HG02852 (cell line): ENCODE measurements at regions not wholly inside any gene's neighbourhood (a gene's known extent, or its start where the extent isn't known, plus 50 kb on each side); places are given as distances from the start of the nearest gene placed in this dataset.
A peak's percentile ranks its signal among the peaks of the same experiment; 100 is the strongest.
"Not testable (repeated sequence)": the region's sequence is repeated elsewhere in the genome, so short reads cannot be mapped to it uniquely, and the experiment has no call there.

Experiments used
- ATAC-seq: cut with Tn5 transposase; IDR thresholded peaks from one replicate; pipeline ENCODE4 v1.9.1; 2021; ENCODE audit warnings: mild to moderate bottlenecking, moderate library complexity; ENCODE audit not compliant: unreplicated experiment

DNA sequence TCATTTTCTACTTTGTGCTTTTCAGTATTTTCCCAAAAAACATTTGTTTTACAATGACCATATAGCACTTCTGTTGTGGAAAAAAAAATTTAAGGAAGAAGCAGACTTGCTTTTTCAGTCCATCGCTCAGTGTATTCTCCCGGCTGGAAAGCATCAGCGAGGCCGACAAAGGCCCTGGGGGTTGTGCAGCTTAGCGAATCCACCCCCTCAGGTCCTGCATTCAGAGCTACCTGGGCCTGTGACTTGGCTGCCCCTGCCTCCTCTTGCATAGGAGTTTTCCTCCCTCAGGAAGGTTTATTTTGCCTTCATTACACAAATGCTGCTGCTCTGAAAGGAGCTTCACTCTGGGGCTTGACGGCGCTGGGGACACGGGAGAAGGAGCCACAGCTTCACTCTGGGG is 244.4 kb upstream of the MGAT5 start:
- no peak for ATAC-seq

GRCh38 chr2:134009906-134010305 is 244.0 kb upstream of the MGAT5 start:
- not testable (repeated sequence) for ATAC-seq

- ATAC-seq, result no peak
Observed at GRCh38 chr2:134011936-134012586, 241.8 kb upstream of the MGAT5 start.

DNA sequence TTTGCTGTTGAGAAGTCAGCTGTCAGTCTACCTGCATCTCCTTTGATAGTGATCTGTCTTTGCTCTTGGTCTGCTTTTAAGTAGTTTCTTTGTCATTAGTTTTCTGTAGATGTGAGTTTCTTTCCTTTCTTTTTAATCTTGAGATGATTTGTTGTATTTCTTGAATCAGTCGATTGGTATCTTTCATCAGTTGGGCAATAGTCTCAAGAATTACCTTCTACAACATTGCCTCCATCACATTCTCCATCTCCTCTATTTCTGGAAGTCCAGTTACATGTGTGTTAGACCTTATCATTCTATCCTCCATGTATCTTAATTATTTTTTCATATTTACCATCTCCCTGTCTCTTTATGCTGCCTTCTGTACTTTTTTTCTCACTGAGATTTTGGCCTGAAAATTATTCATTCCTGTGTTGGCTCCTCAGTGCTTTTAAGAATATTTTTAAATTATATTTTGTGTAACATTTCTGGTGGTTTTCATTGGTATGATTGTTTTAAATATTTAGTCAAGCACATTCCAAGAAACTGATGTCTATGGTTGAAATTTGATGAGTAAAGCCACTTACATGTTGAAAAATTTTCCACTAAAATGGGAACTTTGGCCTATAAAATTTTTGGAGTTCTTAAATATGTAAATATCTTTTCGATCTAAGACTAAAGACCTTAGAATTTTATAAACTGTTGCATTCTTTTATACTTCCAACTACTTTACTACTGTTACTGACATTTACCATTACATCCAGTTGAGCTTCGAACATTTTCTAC is 239.5 kb upstream of the MGAT5 start:
- ATAC-seq, result no peak

DNA sequence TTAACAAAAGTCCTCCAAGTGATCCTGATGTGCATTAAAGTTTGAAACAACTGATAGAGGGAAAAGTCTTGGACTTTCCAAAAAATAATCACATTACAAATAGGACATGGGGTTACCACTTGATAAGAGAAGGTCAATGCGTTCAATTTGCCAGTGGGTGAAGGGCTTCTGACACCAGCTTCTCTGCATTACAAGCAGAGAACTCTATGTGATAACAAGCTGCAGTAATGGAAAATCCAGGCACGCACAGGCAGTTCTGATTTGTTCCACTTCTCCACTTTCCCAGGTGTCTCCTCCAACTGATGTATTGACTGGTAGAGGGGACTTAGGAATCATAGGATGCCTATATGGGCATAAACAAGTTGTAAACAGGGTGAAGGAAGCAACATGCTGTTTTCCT is 234.0 kb upstream of the MGAT5 start:
- no peak for ATAC-seq

GRCh38 chr2:134020608-134021007 is 233.3 kb upstream of the MGAT5 start:
- peak; percentile 40 for ATAC-seq

- peak; percentile 95 for ATAC-seq
Observed at GRCh38 chr2:134021830-134022524, 231.9 kb upstream of the MGAT5 start.

DNA sequence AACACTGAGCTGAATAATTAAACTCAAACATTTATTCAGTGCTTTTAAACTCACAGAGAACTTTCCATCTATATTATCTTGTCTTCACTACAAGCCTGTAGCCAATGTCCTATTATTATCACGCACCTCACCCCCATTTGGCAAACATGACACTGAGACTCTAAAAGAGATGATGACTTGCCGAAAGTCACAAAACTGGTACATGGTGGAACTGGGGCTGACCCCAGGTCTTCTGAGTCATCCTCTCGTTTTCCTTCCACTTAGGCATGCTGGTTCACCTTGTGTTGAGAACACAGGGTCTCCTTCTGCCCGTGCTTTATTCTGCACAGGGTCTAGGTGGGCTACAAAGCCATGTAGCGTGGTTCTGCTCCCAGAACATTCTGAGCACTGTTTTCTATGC is 230.0 kb upstream of the MGAT5 start:
- ATAC-seq, result no peak

DNA sequence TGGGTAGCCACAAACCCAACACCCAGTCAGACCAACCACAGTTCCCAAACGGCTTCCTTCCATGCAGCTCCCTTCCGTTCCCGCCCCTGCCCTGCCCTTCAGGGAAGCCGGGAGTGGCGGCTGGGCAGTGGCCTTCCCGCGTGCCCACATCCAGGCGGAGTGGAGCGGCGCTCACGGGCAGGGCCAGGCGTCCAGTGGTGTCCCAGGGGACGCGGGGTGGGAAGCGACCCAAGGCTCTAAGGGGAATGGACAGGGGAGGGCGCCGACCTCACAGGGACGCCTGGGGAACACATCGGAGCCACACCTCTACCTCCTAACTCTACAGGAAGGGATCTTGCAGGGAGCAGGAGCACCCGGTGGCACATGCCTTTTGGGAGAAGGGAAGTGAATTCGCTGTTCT is 225.9 kb upstream of the MGAT5 start:
- ATAC-seq, result no peak

GRCh38 chr2:134029418-134029817 is 224.5 kb upstream of the MGAT5 start:
- no peak for ATAC-seq

GRCh38 chr2:134031539-134031938 is 222.3 kb upstream of the MGAT5 start:
- no peak for ATAC-seq

- ATAC-seq, result no peak
Observed at GRCh38 chr2:134035605-134036370, 218.1 kb upstream of the MGAT5 start.

DNA sequence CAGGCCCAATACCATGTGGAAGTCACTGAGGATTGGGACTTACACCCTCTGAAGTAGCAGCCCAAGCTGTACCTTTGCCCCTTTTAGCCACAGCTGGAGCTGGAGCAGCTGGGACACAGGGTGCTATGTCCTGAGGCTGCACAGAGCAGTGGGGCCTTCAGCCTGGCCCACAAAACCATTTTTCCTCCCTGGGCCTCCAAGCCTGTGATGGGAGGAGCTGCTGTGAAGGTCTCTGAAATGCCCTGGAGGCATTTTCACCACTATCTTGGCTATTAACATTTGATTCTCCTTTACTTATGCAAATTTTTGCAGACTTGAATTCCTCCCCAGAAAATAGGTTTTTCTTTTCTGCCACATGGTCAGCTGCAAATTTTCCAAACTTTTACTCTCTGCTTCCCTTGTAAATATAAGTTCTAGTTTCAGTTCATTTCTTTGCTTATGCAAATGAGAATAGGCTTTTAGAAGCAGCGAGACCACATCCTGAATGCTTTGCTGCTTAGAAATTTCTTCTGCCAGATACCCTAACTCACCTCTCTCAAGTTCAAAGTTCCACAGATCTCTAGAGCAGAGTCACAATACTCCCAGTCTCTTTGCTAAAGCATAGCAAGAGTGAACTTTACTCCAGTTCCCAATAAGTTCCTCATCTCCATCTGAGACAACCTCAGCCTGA is 213.8 kb upstream of the MGAT5 start:
- ATAC-seq, result no peak

DNA sequence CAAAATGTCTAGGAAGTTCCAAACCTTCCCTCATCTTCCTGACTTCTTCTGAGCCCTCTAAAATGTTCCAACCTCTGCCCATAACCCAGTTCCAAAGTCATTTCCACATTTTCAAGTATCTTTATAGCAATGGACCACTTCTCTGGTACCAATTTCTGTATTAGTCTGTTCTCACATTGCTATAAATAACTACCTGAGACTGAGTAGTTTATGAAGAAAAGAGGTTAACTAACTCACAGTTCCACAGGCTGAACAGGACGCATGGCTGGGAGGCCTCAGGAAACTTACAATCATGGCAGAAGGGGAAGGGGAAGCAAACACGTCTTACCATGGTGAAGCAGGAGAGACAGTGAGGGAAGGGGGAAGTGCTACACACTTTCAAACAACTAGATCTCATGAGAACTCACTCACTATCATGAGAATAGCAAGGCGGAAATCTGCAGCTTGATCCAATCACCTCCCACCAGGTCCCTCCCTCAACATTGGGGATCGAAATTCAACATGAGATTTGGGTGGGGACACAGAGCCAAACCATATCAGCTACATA is 213.2 kb upstream of the MGAT5 start:
- ATAC-seq, result not testable (repeated sequence)

GRCh38 chr2:134041877-134042276 is 212.0 kb upstream of the MGAT5 start:
- ATAC-seq, result no peak

DNA sequence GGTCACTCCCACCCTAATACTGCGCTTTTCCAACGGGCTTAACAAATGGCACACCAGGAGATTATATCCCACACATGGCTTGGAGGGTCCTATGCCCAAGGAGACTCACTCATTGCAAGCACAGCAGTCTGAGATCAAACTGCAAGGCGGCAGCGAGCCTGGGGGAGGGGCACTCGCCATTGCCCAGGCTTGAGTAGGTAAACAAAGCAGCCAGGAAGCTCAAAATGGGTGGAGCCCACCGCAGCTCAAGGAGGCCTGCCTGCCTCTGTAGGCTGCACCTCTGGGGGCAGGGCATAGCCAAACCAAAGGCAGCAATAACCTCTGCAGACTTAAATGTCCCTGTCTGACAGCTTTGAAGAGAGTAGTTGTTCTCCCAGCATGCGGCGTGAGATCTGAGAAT is 210.8 kb upstream of the MGAT5 start:
- ATAC-seq, result not testable (repeated sequence)

- no peak for ATAC-seq
Observed at GRCh38 chr2:134052173-134052572, 201.7 kb upstream of the MGAT5 start.

DNA sequence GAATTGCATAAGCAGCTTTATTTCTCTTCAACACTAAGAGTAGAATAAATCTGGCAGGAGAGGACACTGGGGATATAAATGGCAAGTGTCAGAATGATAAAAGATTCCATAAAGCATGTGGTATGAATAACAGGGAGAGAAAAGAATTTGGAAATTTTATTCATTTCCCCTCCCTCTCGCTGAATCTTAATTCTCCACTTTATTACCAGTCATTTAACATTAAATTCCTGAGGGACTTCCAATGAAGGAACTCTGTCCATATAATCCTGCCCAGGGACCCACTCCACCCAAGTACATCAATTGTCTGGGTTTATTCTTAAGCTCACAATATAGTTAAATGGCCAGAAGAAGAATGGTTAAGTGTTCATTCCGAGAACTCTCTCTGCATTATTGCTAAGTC is 197.7 kb upstream of the MGAT5 start:
- ATAC-seq, result no peak

GRCh38 chr2:134061066-134061465 is 192.8 kb upstream of the MGAT5 start:
- not testable (repeated sequence) for ATAC-seq

DNA sequence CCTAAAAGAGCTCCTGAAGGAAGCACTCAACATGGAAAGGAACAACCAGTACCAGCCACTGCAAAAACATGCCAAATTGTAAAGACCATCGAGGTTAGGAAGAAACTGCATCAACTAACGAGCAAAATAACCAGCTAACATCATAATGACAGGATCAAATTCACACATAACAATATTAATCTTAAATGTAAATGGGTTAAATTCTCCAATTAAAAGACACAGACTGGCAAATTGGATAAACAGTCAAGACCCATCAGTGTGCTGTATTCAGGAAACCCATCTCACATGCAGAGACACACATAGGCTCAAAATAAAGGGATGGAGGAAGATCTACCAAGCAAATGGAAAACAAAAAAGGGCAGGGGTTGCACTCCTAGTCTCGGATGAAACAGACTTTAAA is 191.6 kb upstream of the MGAT5 start:
- ATAC-seq, result not testable (repeated sequence)
